ENCODE measurements at regions not wholly inside any gene's neighbourhood (a gene's known extent, or its start where the extent isn't known, plus 50 kb on each side); places are given as distances from the start of the nearest gene placed in this dataset.
"Not testable (repeated sequence)": the region's sequence is repeated elsewhere in the genome, so short reads cannot be mapped to it uniquely, and the experiment has no call there.

GRCh38 chr1:29624320-29625083 lies 388.2 kb downstream of the PTPRU start:
- H3K36me3 ChIP-seq (ENCODE audit: control insufficient read depth in 1 of 2, insufficient read depth in 2 of 2, low read length in 2 of 2), result no peaks in the 10 kb centered on the region

GRCh38 chr1:29623501-29623900 lies 387.2 kb downstream of the PTPRU start:
- peaks cover 5% of the 10 kb centered on the region for H3K27me3 ChIP-seq (ENCODE audit: low read depth, low read length)
- peaks cover 0 to 9% of the 10 kb centered on the region in 2 donors for H3K9me3 ChIP-seq (ENCODE audit: control insufficient read depth in 1 of 2, low read length in 2 of 2)
- H3K4me3 ChIP-seq (ENCODE audit: low read depth in 1 of 2, low read length in 2 of 2), result no peak overlapping the region
- H3K36me3 ChIP-seq (ENCODE audit: control insufficient read depth in 1 of 2, insufficient read depth in 2 of 2, low read length in 2 of 2), result no peaks in the 10 kb centered on the region
- no peak overlapping the region for H3K27ac ChIP-seq (ENCODE audit: low read length)
- H3K4me1 ChIP-seq (ENCODE audit: control insufficient read depth in 1 of 2, insufficient read depth in 2 of 2, low read length in 2 of 2), result no peaks in the 10 kb centered on the region

More at GRCh38 chr1:29624320-29625083, 388.2 kb downstream of the PTPRU start:
- H3K9me3 ChIP-seq (ENCODE audit: control insufficient read depth in 1 of 2, low read length in 2 of 2), result peaks cover 0 to 10% of the 10 kb centered on the region in 2 donors
- H3K4me3 ChIP-seq (ENCODE audit: low read depth in 1 of 2, low read length in 2 of 2), result no peak overlapping the region
- H3K27ac ChIP-seq (ENCODE audit: low read length), result no peak overlapping the region
- H3K27me3 ChIP-seq (ENCODE audit: low read depth, low read length), result peaks cover 5% of the 10 kb centered on the region
- H3K4me1 ChIP-seq (ENCODE audit: control insufficient read depth in 1 of 2, insufficient read depth in 2 of 2, low read length in 2 of 2), result no peaks in the 10 kb centered on the region

GRCh38 chr1:29621826-29622435 lies 385.6 kb downstream of the PTPRU start:
- no peaks in the 10 kb centered on the region for H3K36me3 ChIP-seq (ENCODE audit: control insufficient read depth in 1 of 2, insufficient read depth in 2 of 2, low read length in 2 of 2)
- no peak overlapping the region for H3K4me3 ChIP-seq (ENCODE audit: low read depth in 1 of 2, low read length in 2 of 2)
- peaks cover 5% of the 10 kb centered on the region for H3K27me3 ChIP-seq (ENCODE audit: low read depth, low read length)
- no peaks in the 10 kb centered on the region for H3K4me1 ChIP-seq (ENCODE audit: control insufficient read depth in 1 of 2, insufficient read depth in 2 of 2, low read length in 2 of 2)
- no peak overlapping the region for H3K27ac ChIP-seq (ENCODE audit: low read length)
- no peaks in the 10 kb centered on the region for H3K9me3 ChIP-seq (ENCODE audit: control insufficient read depth in 1 of 2, low read length in 2 of 2)

- Histone ChIP-seq H3K27ac (ENCODE audit: low read length) (no peak overlapping the region), H3K27me3 (ENCODE audit: low read depth, low read length) (peaks cover 5% of the 10 kb centered on the region), H3K9me3 (ENCODE audit: control insufficient read depth in 1 of 2, low read length in 2 of 2) (no peaks in the 10 kb centered on the region), H3K36me3 (ENCODE audit: control insufficient read depth in 1 of 2, insufficient read depth in 2 of 2, low read length in 2 of 2) (no peaks in the 10 kb centered on the region), H3K4me1 (ENCODE audit: control insufficient read depth in 1 of 2, insufficient read depth in 2 of 2, low read length in 2 of 2) (no peaks in the 10 kb centered on the region), H3K4me3 (ENCODE audit: low read depth in 1 of 2, low read length in 2 of 2) (no peak overlapping the region)
Observed at GRCh38 chr1:29620631-29621030, 384.3 kb downstream of the PTPRU start.

DNA sequence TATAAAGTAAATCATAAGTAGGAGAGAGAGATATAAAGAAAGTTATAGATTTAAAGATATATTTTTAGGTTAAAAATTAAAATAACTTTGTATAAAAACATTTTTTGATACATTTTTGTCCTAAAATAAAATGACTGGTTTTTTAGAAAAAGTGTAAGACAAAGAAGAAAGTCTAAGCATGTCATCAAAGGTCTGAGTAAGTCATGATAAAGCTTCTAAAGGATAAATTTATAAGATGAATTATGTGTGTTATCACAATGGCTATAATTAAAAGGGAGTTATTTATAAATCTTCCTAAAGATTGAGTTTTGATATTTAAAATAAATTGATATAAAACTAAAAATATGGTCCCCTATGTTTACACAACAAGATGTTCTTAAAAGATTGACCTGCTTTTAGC lies 370.9 kb downstream of the PTPRU start:
- Histone ChIP-seq H3K36me3 (ENCODE audit: control insufficient read depth in 1 of 2, insufficient read depth in 2 of 2, low read length in 2 of 2) (no peaks in the 10 kb centered on the region), H3K27ac (ENCODE audit: low read length) (no peak overlapping the region), H3K4me1 (ENCODE audit: control insufficient read depth in 1 of 2, insufficient read depth in 2 of 2, low read length in 2 of 2) (no peaks in the 10 kb centered on the region), H3K9me3 (ENCODE audit: control insufficient read depth in 1 of 2, low read length in 2 of 2) (no peaks in the 10 kb centered on the region), H3K27me3 (ENCODE audit: low read depth, low read length) (no peaks in the 10 kb centered on the region), H3K4me3 (ENCODE audit: low read depth in 1 of 2, low read length in 2 of 2) (no peak overlapping the region)

DNA sequence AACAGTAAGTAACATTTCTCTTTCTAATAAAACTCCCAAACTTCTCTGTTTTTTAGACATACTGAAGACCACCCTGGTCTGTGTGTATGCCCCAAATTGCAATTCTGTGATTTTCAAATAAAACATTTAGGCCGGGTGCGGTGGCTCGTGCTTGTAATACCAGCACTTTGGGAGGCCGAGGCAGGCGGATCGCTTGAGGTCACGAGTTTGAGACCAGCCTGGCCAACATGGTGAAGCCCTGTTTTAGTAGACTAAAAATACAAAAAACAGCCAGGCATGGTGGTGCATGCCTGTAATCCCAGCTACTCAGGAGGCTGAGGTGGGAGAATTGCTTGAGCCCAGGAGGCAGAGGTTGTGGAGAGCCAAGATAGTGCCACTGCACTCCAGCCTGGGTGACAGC lies 368.5 kb downstream of the PTPRU start:
- H3K4me3 ChIP-seq (ENCODE audit: low read depth in 1 of 2, low read length in 2 of 2); H3K27me3 ChIP-seq (ENCODE audit: low read depth, low read length); H3K27ac ChIP-seq (ENCODE audit: low read length); H3K36me3 ChIP-seq (ENCODE audit: control insufficient read depth in 1 of 2, insufficient read depth in 2 of 2, low read length in 2 of 2); H3K4me1 ChIP-seq (ENCODE audit: control insufficient read depth in 1 of 2, insufficient read depth in 2 of 2, low read length in 2 of 2); H3K9me3 ChIP-seq (ENCODE audit: control insufficient read depth in 1 of 2, low read length in 2 of 2): not testable (repeated sequence)

GRCh38 chr1:29603622-29604021 lies 367.3 kb downstream of the PTPRU start:
- H3K36me3 ChIP-seq (ENCODE audit: control insufficient read depth in 1 of 2, insufficient read depth in 2 of 2, low read length in 2 of 2), result no peaks in the 10 kb centered on the region
- no peak overlapping the region for H3K4me3 ChIP-seq (ENCODE audit: low read depth in 1 of 2, low read length in 2 of 2)
- H3K9me3 ChIP-seq (ENCODE audit: control insufficient read depth in 1 of 2, low read length in 2 of 2), result no peaks in the 10 kb centered on the region
- no peaks in the 10 kb centered on the region for H3K27me3 ChIP-seq (ENCODE audit: low read depth, low read length)
- no peak overlapping the region for H3K27ac ChIP-seq (ENCODE audit: low read length)
- no peaks in the 10 kb centered on the region for H3K4me1 ChIP-seq (ENCODE audit: control insufficient read depth in 1 of 2, insufficient read depth in 2 of 2, low read length in 2 of 2)

DNA sequence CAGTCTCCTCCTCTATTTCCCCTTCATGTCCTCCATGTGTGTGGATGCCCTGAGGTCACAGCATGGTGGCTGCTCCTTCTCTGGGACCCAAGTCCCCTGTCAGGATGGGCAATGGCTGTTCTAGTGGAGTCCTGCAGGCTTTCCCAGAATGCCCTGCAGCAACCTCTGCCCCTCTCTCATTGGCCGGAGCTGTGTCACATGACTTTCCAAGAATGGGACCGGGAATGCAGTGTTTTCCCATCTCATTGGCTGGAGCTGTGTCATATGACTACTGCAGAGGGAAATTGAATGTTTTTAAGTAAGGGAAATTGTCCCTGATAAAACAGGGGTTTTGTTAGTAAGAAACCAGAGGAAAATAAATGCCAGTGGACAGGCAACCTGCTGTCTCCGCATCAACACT lies 365.9 kb downstream of the PTPRU start:
- Histone ChIP-seq H3K27me3 (ENCODE audit: low read depth, low read length) (no peaks in the 10 kb centered on the region), H3K36me3 (ENCODE audit: control insufficient read depth in 1 of 2, insufficient read depth in 2 of 2, low read length in 2 of 2) (no peaks in the 10 kb centered on the region), H3K4me1 (ENCODE audit: control insufficient read depth in 1 of 2, insufficient read depth in 2 of 2, low read length in 2 of 2) (no peaks in the 10 kb centered on the region), H3K4me3 (ENCODE audit: low read depth in 1 of 2, low read length in 2 of 2) (no peak overlapping the region), H3K9me3 (ENCODE audit: control insufficient read depth in 1 of 2, low read length in 2 of 2) (no peaks in the 10 kb centered on the region), H3K27ac (ENCODE audit: low read length) (no peak overlapping the region)

GRCh38 chr1:29601021-29601420 lies 364.7 kb downstream of the PTPRU start:
- Histone ChIP-seq H3K4me1 (ENCODE audit: control insufficient read depth in 1 of 2, insufficient read depth in 2 of 2, low read length in 2 of 2) (no peaks in the 10 kb centered on the region), H3K27ac (ENCODE audit: low read length) (no peak overlapping the region)

GRCh38 chr1:29599826-29600225 lies 363.5 kb downstream of the PTPRU start:
- Histone ChIP-seq H3K4me1 (ENCODE audit: control insufficient read depth in 1 of 2, insufficient read depth in 2 of 2, low read length in 2 of 2) (no peaks in the 10 kb centered on the region), H3K9me3 (ENCODE audit: control insufficient read depth in 1 of 2, low read length in 2 of 2) (no peaks in the 10 kb centered on the region), H3K4me3 (ENCODE audit: low read depth in 1 of 2, low read length in 2 of 2) (no peak overlapping the region), H3K36me3 (ENCODE audit: control insufficient read depth in 1 of 2, insufficient read depth in 2 of 2, low read length in 2 of 2) (no peaks in the 10 kb centered on the region), H3K27me3 (ENCODE audit: low read depth, low read length) (no peaks in the 10 kb centered on the region), H3K27ac (ENCODE audit: low read length) (no peak overlapping the region)

More at GRCh38 chr1:29601021-29601420, 364.7 kb downstream of the PTPRU start:
- Histone ChIP-seq H3K36me3 (ENCODE audit: control insufficient read depth in 1 of 2, insufficient read depth in 2 of 2, low read length in 2 of 2) (no peaks in the 10 kb centered on the region), H3K4me3 (ENCODE audit: low read depth in 1 of 2, low read length in 2 of 2) (no peak overlapping the region), H3K9me3 (ENCODE audit: control insufficient read depth in 1 of 2, low read length in 2 of 2) (no peaks in the 10 kb centered on the region), H3K27me3 (ENCODE audit: low read depth, low read length) (no peaks in the 10 kb centered on the region)

DNA sequence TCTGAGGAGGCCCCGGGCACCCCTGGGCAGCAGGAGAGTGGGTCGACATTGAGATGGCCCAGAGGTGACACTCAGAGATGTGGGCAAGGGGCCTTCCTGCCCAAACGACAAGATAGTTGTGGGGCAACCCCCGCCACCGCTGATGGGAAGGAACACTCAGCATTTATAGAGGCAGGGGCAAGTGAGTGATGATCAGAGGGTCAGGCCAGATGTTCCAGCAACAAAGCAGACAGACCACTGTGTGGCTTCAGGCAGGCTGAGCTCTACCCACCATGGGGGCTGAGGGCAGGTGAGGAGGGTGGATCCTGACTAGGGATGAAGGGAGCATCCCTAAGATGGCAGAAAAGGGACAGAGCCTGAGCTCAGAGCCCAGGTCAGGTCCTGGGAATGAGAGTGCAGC lies 362.7 kb downstream of the PTPRU start:
- Histone ChIP-seq H3K9me3 (ENCODE audit: control insufficient read depth in 1 of 2, low read length in 2 of 2) (no peaks in the 10 kb centered on the region), H3K36me3 (ENCODE audit: control insufficient read depth in 1 of 2, insufficient read depth in 2 of 2, low read length in 2 of 2) (no peaks in the 10 kb centered on the region), H3K4me3 (ENCODE audit: low read depth in 1 of 2, low read length in 2 of 2) (no peak overlapping the region), H3K27me3 (ENCODE audit: low read depth, low read length) (no peaks in the 10 kb centered on the region), H3K27ac (ENCODE audit: low read length) (no peak overlapping the region), H3K4me1 (ENCODE audit: control insufficient read depth in 1 of 2, insufficient read depth in 2 of 2, low read length in 2 of 2) (no peaks in the 10 kb centered on the region)

GRCh38 chr1:29597861-29598260 lies 361.5 kb downstream of the PTPRU start:
- H3K27me3 ChIP-seq (ENCODE audit: low read depth, low read length), result no peaks in the 10 kb centered on the region
- H3K4me1 ChIP-seq (ENCODE audit: control insufficient read depth in 1 of 2, insufficient read depth in 2 of 2, low read length in 2 of 2), result no peaks in the 10 kb centered on the region
- H3K36me3 ChIP-seq (ENCODE audit: control insufficient read depth in 1 of 2, insufficient read depth in 2 of 2, low read length in 2 of 2), result no peaks in the 10 kb centered on the region
- H3K4me3 ChIP-seq (ENCODE audit: low read depth in 1 of 2, low read length in 2 of 2), result no peak overlapping the region
- no peaks in the 10 kb centered on the region for H3K9me3 ChIP-seq (ENCODE audit: control insufficient read depth in 1 of 2, low read length in 2 of 2)
- H3K27ac ChIP-seq (ENCODE audit: low read length), result no peak overlapping the region
